ENCODE measurements at regions not wholly inside any gene's neighbourhood (a gene's known extent, or its start where the extent isn't known, plus 50 kb on each side); places are given as distances from the start of the nearest gene placed in this dataset.

DNA sequence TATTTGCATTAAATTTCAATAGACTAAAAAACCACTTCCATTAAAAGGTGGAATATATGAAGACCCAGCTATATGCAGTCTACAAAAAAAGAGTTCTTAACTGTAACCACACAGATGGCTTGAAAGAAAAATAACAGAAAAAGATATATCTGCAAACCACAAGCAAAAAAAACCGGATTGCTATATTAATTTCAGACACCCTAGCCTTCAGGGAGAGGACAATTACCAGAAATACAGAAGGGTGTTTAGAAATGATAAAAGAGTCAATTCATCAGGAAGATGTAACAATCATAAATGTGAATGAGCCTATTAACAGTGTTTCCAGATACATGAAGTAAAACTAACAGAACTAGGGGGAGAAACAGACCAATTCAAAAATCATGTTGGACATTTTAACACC is 56.9 kb upstream of the SMIM23 start:
- Histone ChIP-seq H3K9ac (ENCODE audit: insufficient read depth, low read length) (no peak overlapping the region), H3K27ac (ENCODE audit: insufficient read depth, low read length) (no peak overlapping the region), H2AFZ (ENCODE audit: low read length) (no peak overlapping the region), H4K20me1 (ENCODE audit: control insufficient read depth, extremely low read depth, insufficient read depth, low read length) (no peaks in the 10 kb centered on the region), H3K36me3 (ENCODE audit: control insufficient read depth, insufficient read depth, low read length) (no peaks in the 10 kb centered on the region), H3K79me2 (ENCODE audit: control insufficient read depth, insufficient read depth, low read length) (no peaks in the 10 kb centered on the region), H3K4me1 (ENCODE audit: control insufficient read depth, extremely low read depth, insufficient read depth, low read length) (no peaks in the 10 kb centered on the region), H3K4me3 (replicated peaks in 1 of 4; ENCODE audit: control extremely low read depth in 1 of 4, insufficient read depth in 1 of 4, low read depth in 3 of 4, low read length in 4 of 4) (no peak overlapping the region), H3K27me3 (ENCODE audit: control insufficient read depth, insufficient read depth, low read length) (no peaks in the 10 kb centered on the region), H3K9me3 (ENCODE audit: control insufficient read depth, insufficient read depth, low read depth, low read length) (no peaks in the 10 kb centered on the region), H3K4me2 (ENCODE audit: extremely low read depth, insufficient read depth, low read length) (no peak overlapping the region)
- no peak for DNase-seq (ENCODE audit: low read depth in 2 of 2)
- TF ChIP-seq EZH2 (IDR thresholded peaks at IDR 0.05; ENCODE audit: low read length, missing control alignments), result no peak

All from fibroblast of lung (primary cell).